ENCODE measurements at regions not wholly inside any gene's neighbourhood (a gene's known extent, or its start where the extent isn't known, plus 50 kb on each side); places are given as distances from the start of the nearest gene placed in this dataset.

GRCh38 chr5:63564789-63565188 lies 397.5 kb downstream of the HTR1A start:
- ATAC-seq: peak; percentile 61
- ChIA-PET POLR2A (interaction anchor here (0.5 kb wide), 1 partner anchor 16 kb away, joined by 4 read pairs; no protein-coding TSS in a partner anchor), CTCF (no interaction called here)
- DNase-seq (ENCODE audit: low spot score): no peak
- Mint-ChIP-seq H3K9me3 (peaks cover 46% of the 10 kb centered on the region), H3K4me1 (no peaks in the 10 kb centered on the region), H3K36me3 (peaks cover 19% of the 10 kb centered on the region), H3K27ac (no peak overlapping the region), H3K4me3 (no peak overlapping the region), H3K27me3 (ENCODE audit: low read depth) (peaks cover 2% of the 10 kb centered on the region; the same call in 1 of the 2 replicates)
- TF ChIP-seq SP1 (CRISPR knock-in tag; conservative IDR thresholded peaks at IDR 0.05) (no peak), ZNF219 (CRISPR knock-in tag; IDR thresholded peaks at IDR 0.05; ENCODE audit: borderline replicate concordance) (no peak), ERG (CRISPR knock-in tag; IDR thresholded peaks at IDR 0.05) (no peak), MYBL2 (CRISPR knock-in tag; IDR thresholded peaks at IDR 0.05) (no peak), RELA (CRISPR knock-in tag; IDR thresholded peaks at IDR 0.05; ENCODE audit: borderline replicate concordance) (no peak), MAX (CRISPR knock-in tag; IDR thresholded peaks at IDR 0.05) (no peak), TCF7 (CRISPR knock-in tag; IDR thresholded peaks at IDR 0.05; ENCODE audit: low read depth) (no peak), ZNF416 (CRISPR knock-in tag; IDR thresholded peaks at IDR 0.05) (no peak), ZNF671 (CRISPR knock-in tag; IDR thresholded peaks at IDR 0.05) (no peak), ZNF396 (CRISPR knock-in tag; IDR thresholded peaks at IDR 0.05; ENCODE audit: borderline replicate concordance) (no peak), NR3C1 (CRISPR knock-in tag; conservative IDR thresholded peaks at IDR 0.05; ENCODE audit: low read depth) (no peak), ATF3 (CRISPR knock-in tag; conservative IDR thresholded peaks at IDR 0.05) (no peak), NFATC4 (CRISPR knock-in tag; IDR thresholded peaks at IDR 0.05) (no peak), ZNF512 (CRISPR knock-in tag; IDR thresholded peaks at IDR 0.05; ENCODE audit: borderline replicate concordance) (no peak), KAT7 (CRISPR knock-in tag; IDR thresholded peaks at IDR 0.05; ENCODE audit: borderline replicate concordance) (no peak), ESRRA (CRISPR knock-in tag; IDR thresholded peaks at IDR 0.05; ENCODE audit: borderline replicate concordance) (no peak), FOXP1 (CRISPR knock-in tag; IDR thresholded peaks at IDR 0.05; ENCODE audit: borderline replicate concordance) (no peak), E2F4 (CRISPR knock-in tag; IDR thresholded peaks at IDR 0.05; ENCODE audit: borderline replicate concordance, low read depth) (no peak), IRF1 (CRISPR knock-in tag; IDR thresholded peaks at IDR 0.05) (no peak), ZNF281 (CRISPR knock-in tag; IDR thresholded peaks at IDR 0.05) (no peak)
